ENCODE measurements at regions not wholly inside any gene's neighbourhood (a gene's known extent, or its start where the extent isn't known, plus 50 kb on each side); places are given as distances from the start of the nearest gene placed in this dataset.

- in situ Hi-C loops (cut with MboI; ENCODE audit: low sequenced_read_pairs) (no loop called here), intact Hi-C loops (cut with micrococcal nuclease) (no loop called here), dilution Hi-C loops (cut with HindIII; ENCODE audit: low sequenced_read_pairs, unreplicated experiment) (no loop called here)
- H3K36me3 ChIP-seq (ENCODE audit: control insufficient read depth, insufficient read depth, low read length) = no peaks in the 10 kb centered on the region
- no peak for TF ChIP-seq BHLHE40 (IDR thresholded peaks at IDR 0.05; ENCODE audit: low read depth, low read length)
- TF ChIP-seq MXI1 (IDR thresholded peaks at IDR 0.05; ENCODE audit: borderline replicate concordance, low read depth, low read length) = no peak
- no peak overlapping the region for H3K27ac ChIP-seq (ENCODE audit: insufficient read depth, low read length)
- no peaks in the 10 kb centered on the region for H3K9me1 ChIP-seq (ENCODE audit: insufficient read depth, low read length)
- H2AFZ ChIP-seq (replicated peaks; ENCODE audit: low read length, poor library complexity) = no peak overlapping the region
- WGBS, 2 experiments (ENCODE audit: extremely low coverage in 2 of 2, insufficient read length in 1 of 2) = no CpG with 5 or more reads among the region's 7 CpGs
- H4K5ac ChIP-seq (ENCODE audit: low read depth, low read length) = no peak overlapping the region
- no peak overlapping the region for H2BK20ac ChIP-seq (ENCODE audit: low read depth, low read length)
- H2BK120ac ChIP-seq (ENCODE audit: low read depth, low read length) = no peak overlapping the region
- H3K56ac ChIP-seq (ENCODE audit: extremely low read depth, insufficient read depth, low read length) = no peak overlapping the region
- no peak overlapping the region for H4K91ac ChIP-seq (ENCODE audit: insufficient read depth, low read depth, low read length)
- CTCF ChIA-PET = no interaction called here
- DNase-seq (no peak), ATAC-seq (ENCODE audit: low read depth) (no peak)
- no peak overlapping the region for H3K4me3 ChIP-seq (ENCODE audit: insufficient read depth, low read depth, low read length)
- H2AK9ac ChIP-seq (replicated peaks; ENCODE audit: low read depth, low read length, poor library complexity) = no peak overlapping the region
- H2BK15ac ChIP-seq (ENCODE audit: low read depth, low read length) = no peak overlapping the region
- no peaks in the 10 kb centered on the region for H3K79me1 ChIP-seq (ENCODE audit: low read depth in 1 of 2, low read length in 2 of 2)
- H4K20me1 ChIP-seq (ENCODE audit: insufficient read depth, low read length) = no peaks in the 10 kb centered on the region
- H3K4me1 ChIP-seq (ENCODE audit: control insufficient read depth, insufficient read depth, low read length) = no peaks in the 10 kb centered on the region
- H3K9me3 ChIP-seq (ENCODE audit: control insufficient read depth, insufficient read depth, low read length) = peaks cover 11% of the 10 kb centered on the region
- no peak overlapping the region for H2BK5ac ChIP-seq (ENCODE audit: low read depth, low read length, poor library complexity, severe bottlenecking)
- POLR2A ChIA-PET (ENCODE audit: unreplicated experiment) = no interaction called here
- no peak overlapping the region for H4K8ac ChIP-seq (ENCODE audit: low read depth in 2 of 2, low read length in 2 of 2)
- no peak overlapping the region for H3K14ac ChIP-seq (replicated peaks; ENCODE audit: low read depth, low read length)
- no peak overlapping the region for H2AK5ac ChIP-seq (ENCODE audit: low read depth, low read length)
- BruUV-seq (replicated peaks) = no TSS peak
- H3K27me3 ChIP-seq (ENCODE audit: control insufficient read depth, insufficient read depth, low read length) = no peaks in the 10 kb centered on the region
- H3K4me2 ChIP-seq (ENCODE audit: low read depth, low read length) = no peak overlapping the region
- H3K9ac ChIP-seq (ENCODE audit: low read depth, low read length) = no peak overlapping the region
- no peak overlapping the region for H3K18ac ChIP-seq (ENCODE audit: low read depth, low read length)
- no peak overlapping the region for H3K4ac ChIP-seq (ENCODE audit: low read depth, low read length)
- H3K23ac ChIP-seq (ENCODE audit: low read depth, low read length) = no peak overlapping the region
Observed at GRCh38 chr10:107481881-107482280, 317.4 kb upstream of the SORCS1 start.

All from IMR-90 (cell line).